ENCODE measurements at regions not wholly inside any gene's neighbourhood (a gene's known extent, or its start where the extent isn't known, plus 50 kb on each side); places are given as distances from the start of the nearest gene placed in this dataset.

DNA sequence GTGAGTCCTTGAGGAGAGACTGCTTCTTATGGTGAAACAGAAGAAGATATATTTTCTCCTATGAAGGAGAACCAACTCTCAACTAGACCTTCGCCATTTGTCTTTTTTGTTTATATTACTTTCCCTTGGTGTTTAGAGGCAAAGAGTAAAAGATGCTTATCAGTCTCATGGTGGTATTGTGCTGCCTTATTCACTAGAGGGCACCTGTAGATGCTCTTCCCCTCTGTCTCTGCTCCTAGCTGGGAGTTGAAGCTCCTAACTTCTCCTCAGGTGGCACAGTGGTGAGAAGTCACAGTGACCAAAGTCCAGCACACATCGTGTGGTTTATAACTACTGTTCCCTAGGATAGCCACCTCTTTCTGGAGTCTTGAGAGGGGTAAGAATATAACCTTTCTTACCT is 1359.6 kb downstream of the PLA2G4A start:
- in situ Hi-C loops (cut with HindIII; ENCODE audit: low pct_unique_long_range_greater_than_20kb, low sequenced_read_pairs), result no loop called here
- DNase-seq (ENCODE audit: low read depth, low spot score), result peak; percentile 2

DNA sequence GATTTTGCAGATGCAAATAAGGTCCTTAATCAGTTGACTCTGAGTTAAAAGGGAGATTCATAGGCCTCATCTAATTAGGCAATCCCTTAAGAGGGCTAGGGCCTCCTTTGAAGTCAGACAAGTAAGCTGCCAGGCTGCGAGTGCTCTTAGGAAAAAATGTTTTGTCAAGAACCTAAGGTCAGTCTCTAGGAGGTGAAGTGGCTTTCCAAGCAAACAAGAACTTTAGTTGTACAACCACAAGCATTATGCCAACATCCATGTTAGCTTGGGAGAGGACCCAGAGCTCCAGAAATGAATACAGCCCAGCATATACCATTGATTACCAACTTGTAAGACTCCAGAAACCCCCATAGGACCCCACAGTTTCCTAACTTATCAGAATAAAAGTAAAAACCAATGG is 1366.2 kb downstream of the PLA2G4A start:
- DNase-seq (ENCODE audit: low read depth, low spot score), result no peak
- in situ Hi-C loops (cut with HindIII; ENCODE audit: low pct_unique_long_range_greater_than_20kb, low sequenced_read_pairs), result no loop called here

DNA sequence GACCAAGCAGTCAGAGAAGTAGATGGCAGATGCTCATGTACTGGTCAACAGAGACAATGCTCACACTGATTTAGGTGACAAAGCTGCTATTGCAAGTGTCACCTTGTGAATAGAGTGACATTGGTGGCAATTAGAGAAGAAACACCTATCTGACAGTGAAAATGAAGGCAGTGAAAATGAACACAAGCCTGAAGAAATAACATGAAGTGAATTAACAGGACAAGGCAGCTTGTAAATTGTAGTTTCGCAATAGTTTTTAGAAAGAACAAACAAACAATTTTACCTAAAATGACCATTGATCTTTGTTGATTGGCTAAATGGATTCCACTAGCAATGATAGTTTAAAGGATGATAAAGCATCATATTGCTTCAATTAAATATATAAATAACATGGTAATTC is 1389.5 kb downstream of the PLA2G4A start:
- in situ Hi-C loops (cut with HindIII; ENCODE audit: low pct_unique_long_range_greater_than_20kb, low sequenced_read_pairs), result no loop called here
- DNase-seq (ENCODE audit: low read depth, low spot score), result no peak

DNA sequence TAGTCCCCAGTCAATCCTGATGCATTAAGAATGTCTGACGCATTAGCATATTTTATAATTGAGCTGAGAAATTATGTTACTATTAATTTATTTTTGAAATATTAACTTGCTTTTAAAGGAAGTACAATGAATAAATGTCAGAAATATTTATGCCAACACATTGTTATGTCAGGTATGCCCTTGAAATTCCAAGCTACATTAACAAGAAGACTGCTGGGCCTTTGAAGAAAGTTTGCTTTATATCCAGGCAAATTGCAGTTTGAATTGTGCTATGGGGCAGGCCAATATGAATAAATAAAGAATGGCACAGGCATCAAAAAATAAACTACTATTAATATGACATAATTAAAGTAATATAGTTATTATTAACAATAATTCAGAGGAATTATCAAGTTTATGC is 1391.3 kb downstream of the PLA2G4A start:
- in situ Hi-C loops (cut with HindIII; ENCODE audit: low pct_unique_long_range_greater_than_20kb, low sequenced_read_pairs), result no loop called here
- no peak for DNase-seq (ENCODE audit: low read depth, low spot score)

DNA sequence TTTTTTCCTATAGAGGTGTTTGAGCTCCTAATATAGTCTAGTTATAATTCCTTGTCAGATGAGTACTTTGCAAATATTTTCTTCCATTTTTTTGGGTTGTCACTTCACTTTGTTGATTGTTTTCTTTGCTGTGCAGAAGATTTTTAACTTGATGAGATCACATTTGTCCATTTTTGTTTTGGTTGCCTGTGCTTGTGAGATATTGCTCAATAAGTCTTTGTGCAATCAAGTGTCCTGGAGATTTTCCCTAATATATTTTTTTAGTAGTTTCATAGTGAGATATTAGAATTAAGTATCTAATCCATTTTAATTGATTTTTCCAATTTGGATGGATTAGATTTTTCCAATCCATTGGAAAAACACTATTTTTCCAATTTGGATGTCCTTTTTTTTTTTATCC is 1395.5 kb downstream of the PLA2G4A start:
- in situ Hi-C loops (cut with HindIII; ENCODE audit: low pct_unique_long_range_greater_than_20kb, low sequenced_read_pairs), result no loop called here
- DNase-seq (ENCODE audit: low read depth, low spot score), result no peak

DNA sequence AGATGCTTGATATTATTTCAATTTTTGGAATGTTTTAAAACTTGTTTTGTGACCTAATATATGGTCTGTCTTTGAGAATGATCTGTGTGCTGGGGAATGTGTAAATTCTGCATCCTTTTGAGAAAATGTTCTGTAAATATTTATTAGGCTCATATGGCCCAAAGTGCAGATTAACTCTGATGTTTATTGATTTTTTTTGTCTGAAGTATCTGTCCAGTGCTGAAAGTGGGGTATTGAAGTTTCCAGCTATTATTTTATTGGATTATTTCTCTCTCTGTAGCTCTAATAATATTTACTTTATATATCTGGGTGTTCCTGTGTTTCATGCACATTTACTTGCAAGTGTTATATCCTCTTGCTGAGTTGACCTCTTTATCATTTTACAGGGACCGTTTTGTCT is 1397.2 kb downstream of the PLA2G4A start:
- in situ Hi-C loops (cut with HindIII; ENCODE audit: low pct_unique_long_range_greater_than_20kb, low sequenced_read_pairs), result no loop called here
- no peak for DNase-seq (ENCODE audit: low read depth, low spot score)

DNA sequence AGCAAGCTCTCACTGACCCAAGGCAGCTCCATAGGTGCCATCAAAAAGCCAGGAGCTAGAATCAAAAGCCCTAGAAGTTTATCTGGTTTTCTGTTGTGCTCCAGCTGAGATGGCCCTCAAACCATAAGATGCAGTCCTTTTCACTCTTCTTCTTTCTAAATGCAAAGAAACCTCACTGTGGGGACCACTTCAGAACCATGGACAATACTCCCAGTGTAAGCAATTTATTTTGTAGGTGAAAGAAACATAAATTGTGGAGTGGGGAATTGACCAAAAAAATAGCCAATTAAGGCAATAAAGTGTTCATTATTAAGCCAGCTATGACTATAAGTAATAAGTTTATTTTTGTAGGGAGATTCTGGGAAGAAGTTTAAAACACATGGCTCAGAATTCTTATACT is 1399.9 kb downstream of the PLA2G4A start:
- in situ Hi-C loops (cut with HindIII; ENCODE audit: low pct_unique_long_range_greater_than_20kb, low sequenced_read_pairs), result no loop called here
- DNase-seq (ENCODE audit: low read depth, low spot score), result no peak

DNA sequence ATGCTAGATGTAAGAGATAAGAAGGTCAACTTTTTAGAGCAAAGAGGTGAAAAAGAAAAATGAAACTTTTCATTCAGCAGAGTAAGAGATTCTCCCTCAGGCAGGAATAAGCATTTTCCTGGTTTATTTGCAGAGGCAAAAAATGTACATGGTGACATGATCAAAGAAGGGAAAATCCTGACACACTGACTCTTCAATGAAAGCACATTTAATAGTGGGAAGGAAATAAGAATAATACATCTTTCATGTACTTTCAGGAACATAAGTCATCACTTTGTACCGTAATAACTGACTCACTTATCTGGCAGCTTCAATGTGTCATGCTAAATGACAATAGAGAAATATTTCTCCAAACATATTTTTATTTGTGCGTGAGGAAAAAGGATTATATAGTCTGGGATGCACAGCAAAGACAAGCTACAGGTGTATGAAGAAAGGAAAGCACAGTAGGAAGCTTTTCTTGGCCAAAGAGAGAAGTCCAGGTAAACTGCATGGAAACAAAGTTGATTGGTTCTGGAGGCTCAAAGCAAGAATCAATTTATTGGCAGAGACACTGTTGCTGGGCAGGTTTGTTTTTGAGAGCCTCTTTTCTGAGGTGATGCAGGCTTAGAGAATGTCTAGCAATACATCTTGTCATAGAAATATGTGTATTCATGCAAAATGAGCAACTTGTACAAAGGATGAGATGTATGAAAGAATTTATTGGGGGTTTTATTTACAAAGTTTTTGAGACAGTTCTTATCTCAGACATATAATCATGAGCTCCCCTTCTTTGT is 1409.0 kb downstream of the PLA2G4A start:
- peak; percentile 26 for DNase-seq (ENCODE audit: low read depth, low spot score)
- in situ Hi-C loops (cut with HindIII; ENCODE audit: low pct_unique_long_range_greater_than_20kb, low sequenced_read_pairs), result no loop called here

DNA sequence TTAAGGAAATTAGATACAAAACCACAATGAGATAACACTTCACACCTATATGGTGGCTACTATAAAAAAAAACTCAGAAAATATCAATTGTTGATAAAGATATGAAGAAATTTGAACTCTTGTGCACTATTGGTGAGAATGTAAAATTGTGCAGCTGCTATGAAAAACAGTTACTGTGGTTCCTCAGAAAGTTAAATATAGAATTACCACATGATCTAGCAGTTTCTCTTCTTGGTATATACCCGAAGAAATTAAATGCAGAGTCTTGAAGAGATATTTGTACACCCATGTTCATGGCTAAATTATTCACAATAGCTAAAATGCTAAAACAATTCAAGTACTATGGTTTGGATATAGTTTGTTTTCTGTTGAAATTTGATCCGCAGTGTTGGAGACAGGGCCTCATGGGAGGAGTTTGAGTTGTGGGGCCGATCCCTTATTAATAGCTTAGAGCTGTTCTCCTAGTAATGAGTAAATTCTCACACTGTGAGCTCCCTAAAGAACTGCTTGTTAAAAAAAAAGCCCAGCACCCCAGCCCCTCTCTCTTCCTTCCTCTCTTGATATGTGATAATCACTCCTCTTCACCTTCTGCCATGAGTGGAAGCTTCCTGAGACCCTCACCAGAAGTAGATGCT is 1412.1 kb downstream of the PLA2G4A start:
- no peak for DNase-seq (ENCODE audit: low read depth, low spot score)
- in situ Hi-C loops (cut with HindIII; ENCODE audit: low pct_unique_long_range_greater_than_20kb, low sequenced_read_pairs), result no loop called here

DNA sequence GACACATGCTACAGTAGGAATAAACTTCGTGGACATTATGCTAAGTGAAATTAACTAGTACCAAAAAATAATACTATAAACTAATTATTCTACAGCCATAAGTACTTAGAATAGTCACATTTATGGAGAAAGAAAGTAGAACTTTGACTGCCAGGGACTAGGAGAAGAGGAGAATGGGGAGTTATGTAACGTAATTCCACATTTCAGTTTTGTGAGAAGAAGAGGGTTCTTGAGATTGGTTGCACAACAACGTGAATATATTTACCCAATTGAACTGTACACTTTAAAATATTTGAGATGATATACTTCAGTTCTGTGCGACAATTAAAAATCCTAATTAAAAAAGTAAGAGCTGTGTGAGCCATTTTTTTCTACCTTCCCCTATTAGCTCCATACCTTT is 1412.9 kb downstream of the PLA2G4A start:
- in situ Hi-C loops (cut with HindIII; ENCODE audit: low pct_unique_long_range_greater_than_20kb, low sequenced_read_pairs), result no loop called here

DNA sequence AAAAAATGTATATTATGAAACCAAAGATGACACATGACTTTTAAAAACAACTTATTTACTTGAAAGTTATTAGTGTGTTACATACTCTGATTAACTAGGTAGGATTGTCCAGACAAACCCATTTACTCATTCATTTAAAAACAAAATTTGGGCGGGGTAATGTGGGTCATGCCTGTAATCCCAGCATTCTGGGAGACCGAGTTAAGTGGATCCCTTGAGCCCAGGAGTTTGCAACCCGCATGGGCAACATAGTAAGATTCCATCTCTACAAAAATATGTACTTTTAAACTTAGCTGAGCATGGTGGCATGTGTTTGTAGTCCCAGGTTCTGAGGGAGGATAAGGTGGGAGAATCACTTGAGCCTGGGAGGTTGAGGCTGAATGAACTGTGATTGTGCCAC is 1414.7 kb downstream of the PLA2G4A start:
- DNase-seq (ENCODE audit: low read depth, low spot score), result no peak
- in situ Hi-C loops (cut with HindIII; ENCODE audit: low pct_unique_long_range_greater_than_20kb, low sequenced_read_pairs), result no loop called here

More for the DNA sequence above, 1412.9 kb downstream of the PLA2G4A start:
- no peak for DNase-seq (ENCODE audit: low read depth, low spot score)

DNA sequence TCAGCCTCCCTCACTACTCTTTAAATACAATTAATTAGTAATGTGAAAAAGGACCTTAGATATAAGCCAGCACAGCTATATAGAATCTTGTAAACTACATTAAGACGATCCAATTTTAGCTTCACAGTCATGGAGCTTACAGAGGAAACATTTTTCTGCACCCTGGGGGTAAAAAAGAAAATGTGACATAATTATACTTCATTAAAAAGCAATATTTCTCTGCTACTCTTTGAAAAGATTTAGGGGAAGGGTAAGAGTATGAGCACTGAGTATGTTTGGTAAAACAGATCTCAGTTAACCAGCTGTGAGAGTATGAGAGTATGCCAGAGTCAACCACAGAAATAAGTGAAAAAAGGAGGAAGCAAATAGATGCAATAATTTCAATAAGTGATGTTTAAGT is 1415.9 kb downstream of the PLA2G4A start:
- DNase-seq (ENCODE audit: low read depth, low spot score), result no peak
- in situ Hi-C loops (cut with HindIII; ENCODE audit: low pct_unique_long_range_greater_than_20kb, low sequenced_read_pairs), result no loop called here

DNA sequence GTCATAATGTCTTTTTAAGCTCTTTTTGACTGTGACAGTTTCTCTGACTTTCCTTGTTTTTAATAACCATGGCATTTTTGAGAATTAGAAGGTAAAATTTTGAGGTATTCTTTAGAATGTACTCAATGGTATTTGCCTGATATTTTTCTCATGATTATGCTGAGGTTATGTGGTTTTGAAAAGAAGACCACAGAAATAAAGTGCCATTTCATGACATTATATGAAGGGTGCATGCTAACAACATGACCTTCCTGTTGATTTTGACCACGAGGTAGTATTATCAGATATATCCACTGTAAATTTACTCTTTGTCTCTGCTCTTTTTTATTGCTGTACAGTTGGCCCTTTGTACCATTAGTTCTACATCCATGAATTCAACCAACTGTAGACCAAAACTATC is 1418.5 kb downstream of the PLA2G4A start:
- no peak for DNase-seq (ENCODE audit: low read depth, low spot score)
- in situ Hi-C loops (cut with HindIII; ENCODE audit: low pct_unique_long_range_greater_than_20kb, low sequenced_read_pairs), result no loop called here

DNA sequence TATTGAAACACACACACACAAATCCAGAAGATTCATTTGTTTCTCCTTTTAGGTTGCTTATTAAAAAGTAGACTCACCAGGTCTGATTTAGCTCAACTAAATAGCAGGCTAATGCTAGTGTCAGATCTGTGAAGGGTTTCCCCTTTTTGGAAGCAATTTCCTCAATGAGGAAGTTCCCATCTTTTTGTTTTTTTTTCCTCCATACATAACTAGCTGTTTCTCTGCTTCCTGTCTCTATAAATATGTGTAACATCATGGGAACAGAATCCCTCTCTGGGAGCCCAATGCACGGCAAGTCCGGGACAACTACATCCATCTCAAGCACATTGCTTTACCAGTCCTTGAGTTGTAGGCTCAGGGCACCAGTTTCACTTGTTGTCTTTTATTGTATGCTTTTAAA is 1421.1 kb downstream of the PLA2G4A start:
- DNase-seq (ENCODE audit: low read depth, low spot score), result peak; percentile 6
- in situ Hi-C loops (cut with HindIII; ENCODE audit: low pct_unique_long_range_greater_than_20kb, low sequenced_read_pairs), result no loop called here

DNA sequence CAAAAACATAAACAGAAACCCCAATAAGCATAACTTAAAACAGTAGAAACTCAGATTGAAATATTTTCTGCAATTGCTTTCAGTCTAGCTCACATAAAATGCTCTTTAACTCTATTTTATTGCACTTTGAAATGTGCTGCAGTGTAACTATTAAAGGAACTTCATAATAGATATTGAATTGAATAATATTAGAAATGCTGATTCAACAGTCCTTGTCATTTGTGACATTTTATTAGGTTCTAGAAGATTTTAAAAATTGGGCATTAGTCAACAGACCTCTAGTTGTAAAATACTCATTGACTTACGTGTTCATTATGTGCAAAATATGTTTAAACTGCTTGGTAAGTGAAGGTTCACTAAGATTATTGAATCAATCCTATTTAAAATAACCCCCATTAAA is 1422.3 kb downstream of the PLA2G4A start:
- in situ Hi-C loops (cut with HindIII; ENCODE audit: low pct_unique_long_range_greater_than_20kb, low sequenced_read_pairs), result no loop called here
- DNase-seq (ENCODE audit: low read depth, low spot score), result no peak

DNA sequence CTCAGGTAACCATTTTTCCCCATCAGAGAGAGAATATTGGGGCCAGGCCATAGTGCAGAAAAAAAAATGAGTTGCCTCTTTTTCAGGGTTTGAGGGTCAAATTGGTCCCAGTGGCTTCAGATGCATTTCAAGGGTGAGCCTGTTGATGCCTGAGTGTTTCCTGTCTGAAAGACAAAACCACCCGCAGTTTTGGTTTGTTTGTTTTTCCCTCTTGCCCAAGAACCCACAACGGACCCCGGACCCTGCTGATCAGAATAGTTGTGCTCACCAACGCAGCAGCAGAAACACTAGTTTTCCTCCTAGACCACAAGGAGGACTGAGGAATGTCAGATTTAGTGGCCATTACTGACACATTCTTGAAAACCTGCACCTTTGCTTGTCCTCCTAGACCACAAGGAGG is 1433.1 kb downstream of the PLA2G4A start:
- in situ Hi-C loops (cut with HindIII; ENCODE audit: low pct_unique_long_range_greater_than_20kb, low sequenced_read_pairs), result no loop called here
- no peak for DNase-seq (ENCODE audit: low read depth, low spot score)

DNA sequence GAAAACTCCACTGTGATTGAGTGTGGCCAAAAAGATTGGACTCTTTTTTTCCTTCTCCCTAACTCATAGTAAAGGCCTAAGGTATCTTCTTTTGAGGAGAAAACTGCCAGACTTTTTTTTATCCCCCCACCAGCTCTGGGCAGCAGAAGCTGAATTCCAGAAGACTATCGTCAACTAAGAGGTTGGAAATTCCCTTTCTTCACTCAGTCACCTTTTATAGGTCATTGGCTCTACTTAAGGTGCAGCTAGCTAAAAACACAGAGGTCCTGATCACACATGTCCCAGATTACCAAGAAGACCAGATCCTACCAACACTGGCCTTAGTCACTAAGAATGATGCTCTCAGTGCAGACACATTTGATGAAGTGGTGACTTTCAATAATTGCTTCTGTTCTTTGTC is 1441.2 kb downstream of the PLA2G4A start:
- in situ Hi-C loops (cut with HindIII; ENCODE audit: low pct_unique_long_range_greater_than_20kb, low sequenced_read_pairs), result no loop called here
- DNase-seq (ENCODE audit: low read depth, low spot score), result no peak

DNA sequence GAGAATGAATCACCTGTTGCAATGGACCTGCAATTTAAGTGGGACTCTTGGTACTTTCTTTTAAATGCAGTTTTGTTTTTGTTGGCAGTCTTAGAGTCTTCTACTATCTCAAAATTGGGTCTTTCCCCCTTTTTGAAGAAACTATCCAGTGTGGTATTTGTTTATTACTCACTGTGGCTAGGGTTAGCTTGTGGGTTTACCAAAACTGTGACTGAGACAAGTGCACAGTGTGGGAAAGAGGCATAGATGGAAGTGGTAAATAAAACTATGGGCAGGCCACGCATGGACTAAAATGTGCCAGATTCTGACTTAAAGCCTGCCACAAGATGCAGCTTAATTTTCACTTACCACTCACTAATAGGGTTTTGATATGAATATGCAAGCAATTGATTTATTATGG is 1441.7 kb downstream of the PLA2G4A start:
- in situ Hi-C loops (cut with HindIII; ENCODE audit: low pct_unique_long_range_greater_than_20kb, low sequenced_read_pairs), result no loop called here
- no peak for DNase-seq (ENCODE audit: low read depth, low spot score)

DNA sequence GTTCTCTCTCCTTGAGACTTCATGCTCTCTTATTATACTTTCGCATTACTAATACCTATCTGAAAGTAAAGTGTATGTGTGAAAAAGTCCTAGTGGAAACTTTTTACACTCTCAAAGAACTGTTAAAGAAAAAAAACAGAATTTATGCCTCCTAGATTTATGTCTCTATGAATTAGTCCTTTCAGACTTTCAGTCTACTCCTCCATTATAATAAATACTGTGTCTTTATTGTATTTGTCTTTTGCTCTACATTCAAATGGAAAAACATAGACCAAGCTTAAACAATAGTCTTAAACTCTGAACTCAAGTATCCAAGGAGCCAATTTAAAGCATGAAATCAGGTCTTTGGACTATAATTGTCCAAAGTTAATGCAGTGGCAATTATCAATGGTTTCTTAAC is 1449.0 kb downstream of the PLA2G4A start:
- in situ Hi-C loops (cut with HindIII; ENCODE audit: low pct_unique_long_range_greater_than_20kb, low sequenced_read_pairs), result no loop called here

More for the DNA sequence above, 1449.0 kb downstream of the PLA2G4A start:
- DNase-seq (ENCODE audit: low read depth, low spot score), result no peak

All from SK-MEL-5 (cell line).